ENCODE measurements at regions not wholly inside any gene's neighbourhood (a gene's known extent, or its start where the extent isn't known, plus 50 kb on each side); places are given as distances from the start of the nearest gene placed in this dataset.

DNA sequence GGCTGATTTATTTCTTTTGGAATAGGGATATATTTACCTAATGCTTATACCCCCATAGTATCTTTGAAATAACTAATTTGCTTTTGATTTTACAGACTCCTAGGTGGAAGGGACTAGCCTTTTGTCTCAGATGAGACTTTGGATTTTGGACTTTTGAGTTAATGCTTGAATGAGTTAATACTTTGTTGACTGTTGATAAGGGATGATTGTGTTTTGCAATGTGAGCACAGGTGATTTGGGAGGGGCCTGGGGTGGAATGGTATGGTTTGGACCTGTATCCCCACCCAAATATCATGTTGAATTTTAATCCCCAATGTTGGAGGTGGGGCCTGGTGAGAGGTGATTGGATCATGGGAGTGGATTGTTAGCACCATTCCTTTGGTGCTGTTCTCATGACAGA lies 117.4 kb upstream of the ZC4H2 start:
- TF ChIP-seq, protein P1, sequence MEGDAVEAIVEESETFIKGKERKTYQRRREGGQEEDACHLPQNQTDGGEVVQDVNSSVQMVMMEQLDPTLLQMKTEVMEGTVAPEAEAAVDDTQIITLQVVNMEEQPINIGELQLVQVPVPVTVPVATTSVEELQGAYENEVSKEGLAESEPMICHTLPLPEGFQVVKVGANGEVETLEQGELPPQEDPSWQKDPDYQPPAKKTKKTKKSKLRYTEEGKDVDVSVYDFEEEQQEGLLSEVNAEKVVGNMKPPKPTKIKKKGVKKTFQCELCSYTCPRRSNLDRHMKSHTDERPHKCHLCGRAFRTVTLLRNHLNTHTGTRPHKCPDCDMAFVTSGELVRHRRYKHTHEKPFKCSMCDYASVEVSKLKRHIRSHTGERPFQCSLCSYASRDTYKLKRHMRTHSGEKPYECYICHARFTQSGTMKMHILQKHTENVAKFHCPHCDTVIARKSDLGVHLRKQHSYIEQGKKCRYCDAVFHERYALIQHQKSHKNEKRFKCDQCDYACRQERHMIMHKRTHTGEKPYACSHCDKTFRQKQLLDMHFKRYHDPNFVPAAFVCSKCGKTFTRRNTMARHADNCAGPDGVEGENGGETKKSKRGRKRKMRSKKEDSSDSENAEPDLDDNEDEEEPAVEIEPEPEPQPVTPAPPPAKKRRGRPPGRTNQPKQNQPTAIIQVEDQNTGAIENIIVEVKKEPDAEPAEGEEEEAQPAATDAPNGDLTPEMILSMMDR (IDR thresholded peaks at IDR 0.05) = no peak
- TF ChIP-seq POLR2A (IDR thresholded peaks at IDR 0.05) (no peak), POLR2AphosphoS5 (IDR thresholded peaks at IDR 0.05) (no peak)

All from prostate gland (tissue), 2 donors.